Inferior parietal cortex (tissue), 1 donor: ENCODE measurements at regions not wholly inside any gene's neighbourhood (a gene's known extent, or its start where the extent isn't known, plus 50 kb on each side); places are given as distances from the start of the nearest gene placed in this dataset.

Experiments used
- DNase-seq: peaks from one replicate; pipeline ENCODE4 v3.0.0-alpha.2; 2016; ENCODE audit errors: extremely low spot score

GRCh38 chr7:46245586-46246111 lies 324.6 kb upstream of the IGFBP3 start:
- DNase-seq: no peak

DNA sequence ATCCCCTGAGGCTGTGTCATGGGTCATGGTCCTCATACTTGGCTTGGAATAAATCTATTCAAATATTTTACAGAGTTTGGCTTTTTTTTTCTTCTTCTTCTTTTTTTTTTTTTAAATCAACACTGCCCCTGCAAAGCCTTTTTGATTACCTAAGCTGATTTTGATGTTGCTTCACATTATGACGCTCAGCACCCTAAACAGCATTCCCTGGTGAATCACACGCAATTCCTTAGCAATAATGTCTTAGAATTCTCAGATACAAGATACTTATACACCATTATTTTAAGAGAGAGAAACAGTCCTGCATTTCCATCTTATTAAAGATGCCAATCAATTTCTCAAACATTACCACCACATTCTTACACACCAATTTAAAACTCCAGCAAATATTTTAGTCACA lies 323.7 kb upstream of the IGFBP3 start:
- no peak for DNase-seq

DNA sequence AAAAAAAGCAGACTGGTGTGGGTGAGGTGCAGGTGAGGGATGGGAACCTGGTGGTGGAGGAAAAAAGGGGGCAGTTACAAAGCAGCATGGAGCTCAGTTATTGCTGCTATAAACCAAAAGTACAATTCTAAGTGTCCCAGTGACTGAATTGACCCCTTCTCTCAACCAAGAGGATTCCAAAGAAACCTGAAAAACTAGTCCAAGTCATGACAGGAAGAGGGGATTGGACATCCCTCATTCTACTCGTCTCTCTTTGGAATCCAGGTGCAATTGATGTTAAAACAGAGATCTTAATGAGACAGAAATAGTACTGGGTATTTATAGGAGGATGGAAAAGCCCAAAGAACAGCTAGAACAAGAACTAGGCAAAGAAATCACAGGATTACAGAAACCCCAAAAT lies 322.3 kb upstream of the IGFBP3 start:
- DNase-seq: no peak

DNA sequence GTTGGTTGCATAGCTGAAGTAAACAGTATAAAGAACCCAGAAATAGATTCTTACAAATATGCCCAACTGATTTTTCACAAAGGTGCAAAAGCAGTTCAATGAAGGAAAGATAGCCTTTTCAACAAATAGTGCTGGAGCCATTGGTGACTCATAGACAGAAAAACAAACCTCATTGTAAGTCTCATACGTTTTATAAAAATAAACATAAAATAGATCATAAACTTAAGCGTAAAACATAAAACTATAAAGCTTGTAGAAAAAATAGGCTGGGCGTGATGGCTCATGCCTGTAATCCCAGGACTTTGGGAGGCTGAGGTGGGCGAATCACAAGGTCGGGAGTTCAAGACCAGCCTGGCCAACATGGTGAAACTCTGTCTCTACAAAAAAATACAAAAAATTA lies 318.8 kb upstream of the IGFBP3 start:
- DNase-seq: no peak

- no peak for DNase-seq
Observed at GRCh38 chr7:46237466-46237865, 316.4 kb upstream of the IGFBP3 start.

DNA sequence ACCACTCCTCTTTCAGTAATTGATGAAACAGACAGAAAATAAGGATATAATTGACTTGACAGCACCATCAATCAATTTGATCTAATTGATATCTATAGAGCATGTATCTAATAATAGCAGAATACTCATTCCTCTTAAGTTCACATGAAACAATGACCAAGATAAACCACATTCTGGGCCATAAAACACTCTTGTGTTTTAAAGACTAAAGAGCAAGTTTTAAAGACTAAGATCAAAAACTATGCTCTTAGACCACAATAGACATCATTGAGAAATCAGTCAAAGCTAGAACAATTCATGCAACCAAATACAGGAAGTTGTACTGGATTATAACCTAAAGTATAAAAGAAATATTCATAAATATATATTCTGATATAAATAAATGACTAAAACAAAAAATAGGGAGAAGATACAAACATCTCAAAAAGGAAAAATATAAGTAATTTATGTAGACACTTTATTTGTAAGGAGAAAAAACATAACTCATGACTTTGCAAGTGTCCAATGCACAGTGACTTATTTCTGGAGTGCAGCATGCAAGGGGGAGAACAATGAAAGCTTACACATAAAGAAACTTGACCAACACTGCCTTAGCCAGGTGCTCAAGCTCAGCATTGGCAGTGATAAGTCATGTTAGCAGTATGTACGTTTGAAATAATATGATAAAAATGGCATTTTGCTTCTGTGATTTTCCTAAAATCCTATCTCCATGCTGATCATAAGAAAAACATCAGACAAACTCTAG lies 312.7 kb upstream of the IGFBP3 start:
- DNase-seq: no peak

GRCh38 chr7:46230990-46231305 lies 309.9 kb upstream of the IGFBP3 start:
- DNase-seq: no peak

- DNase-seq: no peak
Observed at GRCh38 chr7:46230298-46230989, 309.4 kb upstream of the IGFBP3 start.

DNA sequence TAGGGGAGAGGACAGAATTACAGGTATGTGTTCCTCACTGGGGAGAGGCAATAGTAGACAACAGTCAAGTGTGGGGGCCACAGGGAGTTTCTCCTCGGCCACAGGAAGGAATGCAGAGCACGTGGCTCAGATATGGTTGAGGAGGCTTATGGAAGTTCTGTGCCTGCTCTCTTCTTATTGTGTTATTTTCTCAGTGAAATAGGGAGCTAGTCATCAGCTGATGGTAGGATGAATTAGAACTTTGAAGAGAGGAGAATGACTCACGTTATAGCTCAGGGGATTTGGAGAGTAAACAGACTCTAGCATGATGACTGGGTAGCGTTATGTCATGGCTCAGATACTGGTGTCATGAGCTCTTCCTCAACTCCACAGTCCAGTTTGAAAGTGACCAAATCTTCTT lies 308.3 kb upstream of the IGFBP3 start:
- DNase-seq: no peak

DNA sequence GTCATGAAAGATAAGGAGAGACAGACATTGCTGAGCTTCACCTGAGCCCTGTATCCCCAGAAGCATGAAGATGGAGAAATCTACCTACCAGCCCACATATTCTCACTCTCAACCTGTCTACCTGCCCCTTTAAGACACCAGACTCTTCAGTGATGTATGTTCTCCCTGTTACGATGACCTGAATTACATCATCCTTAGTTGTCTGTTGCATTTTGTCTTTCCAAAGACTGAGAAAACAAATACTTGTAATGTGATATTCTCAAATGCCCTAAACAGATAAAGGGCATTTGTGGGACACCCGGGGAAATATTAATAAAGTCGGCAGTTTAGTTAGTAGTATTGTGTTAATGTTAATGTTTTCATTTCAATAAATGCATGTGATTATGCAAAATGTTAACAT lies 305.8 kb upstream of the IGFBP3 start:
- no peak for DNase-seq

GRCh38 chr7:46224363-46224762 lies 303.3 kb upstream of the IGFBP3 start:
- no peak for DNase-seq

GRCh38 chr7:46220066-46220630 lies 299.1 kb upstream of the IGFBP3 start:
- DNase-seq: no peak

- no peak for DNase-seq
Observed at GRCh38 chr7:46218461-46219200, 297.6 kb upstream of the IGFBP3 start.

- DNase-seq: no peak
Observed at GRCh38 chr7:46215987-46216567, 295.0 kb upstream of the IGFBP3 start.

- DNase-seq: no peak
Observed at GRCh38 chr7:46214526-46214925, 293.5 kb upstream of the IGFBP3 start.

- DNase-seq: no peak
Observed at GRCh38 chr7:46213154-46213537, 292.1 kb upstream of the IGFBP3 start.

GRCh38 chr7:46212425-46213153 lies 291.5 kb upstream of the IGFBP3 start:
- DNase-seq: no peak

- DNase-seq: no peak
Observed at GRCh38 chr7:46210467-46210866, 289.4 kb upstream of the IGFBP3 start.

- DNase-seq: no peak
Observed at GRCh38 chr7:46209611-46210388, 288.7 kb upstream of the IGFBP3 start.
